Esophagus muscularis mucosa (tissue), 4 donors: ENCODE measurements at regions not wholly inside any gene's neighbourhood (a gene's known extent, or its start where the extent isn't known, plus 50 kb on each side); places are given as distances from the start of the nearest gene placed in this dataset.

Experiments used
- EP300 ChIP-seq: sonication (generic); formaldehyde crosslinking; IDR thresholded peaks from one replicate; pipeline ENCODE4 v1.6.1; 2017; ENCODE audit warnings: antibody characterized with exemption
- POLR2A ChIP-seq: fragments of 450-650 bp; IDR thresholded peaks from one replicate; pipeline ENCODE4 v1.6.1; 2017; ENCODE audit warnings: antibody characterized with exemption, moderate library complexity, mild to moderate bottlenecking, low read depth
- POLR2AphosphoS5 ChIP-seq, 2 donors: sonication (generic); formaldehyde crosslinking; IDR thresholded peaks; one replicate each; pipeline ENCODE4 v1.6.1; 2017; ENCODE audit warnings: antibody characterized with exemption in 2 of 2
- TF ChIP-seq, protein P1 (sequence below), 3 experiments: fragments of 200-600 bp in 2 of 3; fragments of 450-650 bp in 1 of 3; sonication (generic) in 2 of 3; IDR thresholded peaks; one replicate each; pipeline ENCODE4 v1.5.1; 2017 to 2019; ENCODE audit warnings: antibody characterized with exemption in 3 of 3, mild to moderate bottlenecking in 2 of 3, moderate library complexity in 1 of 3

- TF ChIP-seq EP300 = no peak
- TF ChIP-seq, protein P1, sequence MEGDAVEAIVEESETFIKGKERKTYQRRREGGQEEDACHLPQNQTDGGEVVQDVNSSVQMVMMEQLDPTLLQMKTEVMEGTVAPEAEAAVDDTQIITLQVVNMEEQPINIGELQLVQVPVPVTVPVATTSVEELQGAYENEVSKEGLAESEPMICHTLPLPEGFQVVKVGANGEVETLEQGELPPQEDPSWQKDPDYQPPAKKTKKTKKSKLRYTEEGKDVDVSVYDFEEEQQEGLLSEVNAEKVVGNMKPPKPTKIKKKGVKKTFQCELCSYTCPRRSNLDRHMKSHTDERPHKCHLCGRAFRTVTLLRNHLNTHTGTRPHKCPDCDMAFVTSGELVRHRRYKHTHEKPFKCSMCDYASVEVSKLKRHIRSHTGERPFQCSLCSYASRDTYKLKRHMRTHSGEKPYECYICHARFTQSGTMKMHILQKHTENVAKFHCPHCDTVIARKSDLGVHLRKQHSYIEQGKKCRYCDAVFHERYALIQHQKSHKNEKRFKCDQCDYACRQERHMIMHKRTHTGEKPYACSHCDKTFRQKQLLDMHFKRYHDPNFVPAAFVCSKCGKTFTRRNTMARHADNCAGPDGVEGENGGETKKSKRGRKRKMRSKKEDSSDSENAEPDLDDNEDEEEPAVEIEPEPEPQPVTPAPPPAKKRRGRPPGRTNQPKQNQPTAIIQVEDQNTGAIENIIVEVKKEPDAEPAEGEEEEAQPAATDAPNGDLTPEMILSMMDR (IDR thresholded peaks at IDR 0.05) = no peak
- no peak for TF ChIP-seq POLR2A
- no peak for TF ChIP-seq POLR2AphosphoS5 (IDR thresholded peaks at IDR 0.05)
These were observed 90.1 kb upstream of the GSE1 start for GRCh38 chr16:85522842-85523601.
